ENCODE measurements at regions not wholly inside any gene's neighbourhood (a gene's known extent, or its start where the extent isn't known, plus 50 kb on each side); places are given as distances from the start of the nearest gene placed in this dataset.
"Not testable (repeated sequence)": the region's sequence is repeated elsewhere in the genome, so short reads cannot be mapped to it uniquely, and the experiment has no call there.

GRCh38 chr17:55978578-55978977 is 174.7 kb upstream of the ANKFN1 start:
- no peak overlapping the region for H3K4me3 Mint-ChIP-seq
- Histone ChIP-seq H3K27me3 (ENCODE audit: insufficient read depth, low read length) (no peaks in the 10 kb centered on the region), H3K4me3 (ENCODE audit: low read length in 2 of 2) (no peak overlapping the region), H3K4me1 (ENCODE audit: insufficient read depth, low read length) (no peaks in the 10 kb centered on the region), H3K36me3 (ENCODE audit: insufficient read depth, low read length) (no peaks in the 10 kb centered on the region), H3K27ac (ENCODE audit: low read depth, low read length) (no peak overlapping the region), H3K9me3 (ENCODE audit: control insufficient read depth in 1 of 2, low read length in 2 of 2) (no peaks in the 10 kb centered on the region)
- no peaks in the 10 kb centered on the region for H3K36me3 Mint-ChIP-seq
- no peak overlapping the region for H3K27ac Mint-ChIP-seq
- no peaks in the 10 kb centered on the region for H3K27me3 Mint-ChIP-seq
- no peaks in the 10 kb centered on the region for H3K4me1 Mint-ChIP-seq
- DNase-seq, result no peak
- intact Hi-C loops (cut with micrococcal nuclease), result no loop called here
- ChIA-PET POLR2A (ENCODE audit: partially characterized antibody) (no interaction called here), CTCF (ENCODE audit: partially characterized antibody) (no interaction called here)
- H3K9me3 Mint-ChIP-seq, result peaks cover 0 to 3% (median 0%) of the 10 kb centered on the region in 8 donors

GRCh38 chr17:55983096-55983495 is 170.2 kb upstream of the ANKFN1 start:
- peaks cover 0 to 3% (median 0%) of the 10 kb centered on the region in 8 donors for H3K9me3 Mint-ChIP-seq
- ChIA-PET CTCF (ENCODE audit: partially characterized antibody) (no interaction called here), POLR2A (ENCODE audit: partially characterized antibody) (no interaction called here)
- H3K4me1 ChIP-seq (ENCODE audit: insufficient read depth, low read length), result no peaks in the 10 kb centered on the region
- H3K4me3 Mint-ChIP-seq, result no peak overlapping the region
- no peak overlapping the region for H3K27ac ChIP-seq (ENCODE audit: low read depth, low read length)
- no peaks in the 10 kb centered on the region for H3K36me3 Mint-ChIP-seq
- no peak overlapping the region for H3K27ac Mint-ChIP-seq
- peaks cover 0 to 1% of the 10 kb centered on the region in 2 donors for H3K27me3 Mint-ChIP-seq
- no peak for DNase-seq
- intact Hi-C loops (cut with micrococcal nuclease), result no loop called here
- no peaks in the 10 kb centered on the region for H3K36me3 ChIP-seq (ENCODE audit: insufficient read depth, low read length)
- H3K4me1 Mint-ChIP-seq, result no peaks in the 10 kb centered on the region
- no peak overlapping the region for H3K4me3 ChIP-seq (ENCODE audit: low read length in 2 of 2)
- no peaks in the 10 kb centered on the region for H3K27me3 ChIP-seq (ENCODE audit: insufficient read depth, low read length)
- no peaks in the 10 kb centered on the region for H3K9me3 ChIP-seq (ENCODE audit: control insufficient read depth in 1 of 2, low read length in 2 of 2)

DNA sequence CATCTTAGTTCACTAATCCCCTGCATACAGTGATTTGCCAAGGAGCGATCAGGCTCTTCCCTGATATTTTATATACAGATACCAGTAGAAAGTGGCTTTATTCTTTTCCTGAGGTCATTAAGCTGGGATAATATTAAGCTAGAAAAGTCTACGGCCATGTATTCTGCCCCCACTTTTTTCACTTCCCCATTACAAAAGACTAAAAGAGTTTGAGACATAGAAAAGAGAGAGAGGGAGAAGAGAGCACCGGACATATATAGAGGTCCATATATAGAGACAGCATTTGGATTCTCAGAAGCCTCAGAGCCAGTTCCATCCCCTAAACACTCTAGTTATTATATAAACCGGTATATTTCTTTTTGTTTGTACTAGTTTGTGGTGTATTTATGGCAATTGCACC is 166.5 kb upstream of the ANKFN1 start:
- ChIA-PET POLR2A (ENCODE audit: partially characterized antibody) (no interaction called here), CTCF (ENCODE audit: partially characterized antibody) (no interaction called here)
- intact Hi-C loops (cut with micrococcal nuclease), result no loop called here
- Histone ChIP-seq H3K4me3 (ENCODE audit: low read length in 2 of 2) (no peak overlapping the region), H3K9me3 (ENCODE audit: control insufficient read depth in 1 of 2, low read length in 2 of 2) (no peaks in the 10 kb centered on the region), H3K4me1 (ENCODE audit: insufficient read depth, low read length) (no peaks in the 10 kb centered on the region), H3K27me3 (ENCODE audit: insufficient read depth, low read length) (no peaks in the 10 kb centered on the region), H3K36me3 (ENCODE audit: insufficient read depth, low read length) (no peaks in the 10 kb centered on the region), H3K27ac (ENCODE audit: low read depth, low read length) (no peak overlapping the region)
- H3K27me3 Mint-ChIP-seq, result peaks cover 0 to 4% of the 10 kb centered on the region in 2 donors
- no peak overlapping the region for H3K27ac Mint-ChIP-seq
- no peak for DNase-seq
- peaks cover 0 to 3% (median under 1%) of the 10 kb centered on the region in 8 donors for H3K9me3 Mint-ChIP-seq
- no peak overlapping the region for H3K4me3 Mint-ChIP-seq
- H3K4me1 Mint-ChIP-seq, result peaks cover 0 to 1% (median 0%) of the 10 kb centered on the region in 4 donors
- no peaks in the 10 kb centered on the region for H3K36me3 Mint-ChIP-seq

DNA sequence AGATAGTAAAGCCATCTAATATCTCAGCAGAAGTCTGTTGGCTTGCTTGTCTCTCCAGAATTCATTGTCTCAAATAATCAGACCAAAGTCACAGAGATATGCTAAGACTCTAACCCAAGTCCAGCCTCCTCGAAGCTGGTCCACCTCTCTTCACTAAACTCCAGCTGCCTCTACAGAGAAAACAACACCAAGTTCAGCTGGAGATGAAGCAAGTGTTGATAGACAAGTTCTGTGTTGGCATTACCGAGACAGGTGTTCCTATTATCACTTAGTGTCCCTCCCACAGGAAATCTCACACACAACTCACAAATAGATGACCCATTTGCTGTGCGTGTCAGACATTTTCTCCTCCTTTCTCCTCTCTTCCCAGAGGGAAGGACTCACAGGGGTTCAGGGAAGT is 164.4 kb upstream of the ANKFN1 start:
- Mint-ChIP-seq H3K36me3 (no peaks in the 10 kb centered on the region), H3K27me3 (peaks cover 0 to 5% of the 10 kb centered on the region in 2 donors), H3K4me3 (no peak overlapping the region), H3K27ac (no peak overlapping the region), H3K4me1 (peaks cover 0 to 1% (median 0%) of the 10 kb centered on the region in 4 donors), H3K9me3 (peaks cover 0 to 10% (median 5%) of the 10 kb centered on the region in 8 donors)
- intact Hi-C loops (cut with micrococcal nuclease), result no loop called here
- ChIA-PET CTCF (ENCODE audit: partially characterized antibody) (no interaction called here), POLR2A (ENCODE audit: partially characterized antibody) (no interaction called here)
- H3K36me3 ChIP-seq (ENCODE audit: insufficient read depth, low read length), result no peaks in the 10 kb centered on the region
- no peaks in the 10 kb centered on the region for H3K27me3 ChIP-seq (ENCODE audit: insufficient read depth, low read length)
- H3K27ac ChIP-seq (ENCODE audit: low read depth, low read length), result no peak overlapping the region
- H3K4me1 ChIP-seq (ENCODE audit: insufficient read depth, low read length), result no peaks in the 10 kb centered on the region
- DNase-seq, result no peak
- H3K4me3 ChIP-seq (ENCODE audit: low read length in 2 of 2), result no peak overlapping the region
- no peaks in the 10 kb centered on the region for H3K9me3 ChIP-seq (ENCODE audit: control insufficient read depth in 1 of 2, low read length in 2 of 2)

DNA sequence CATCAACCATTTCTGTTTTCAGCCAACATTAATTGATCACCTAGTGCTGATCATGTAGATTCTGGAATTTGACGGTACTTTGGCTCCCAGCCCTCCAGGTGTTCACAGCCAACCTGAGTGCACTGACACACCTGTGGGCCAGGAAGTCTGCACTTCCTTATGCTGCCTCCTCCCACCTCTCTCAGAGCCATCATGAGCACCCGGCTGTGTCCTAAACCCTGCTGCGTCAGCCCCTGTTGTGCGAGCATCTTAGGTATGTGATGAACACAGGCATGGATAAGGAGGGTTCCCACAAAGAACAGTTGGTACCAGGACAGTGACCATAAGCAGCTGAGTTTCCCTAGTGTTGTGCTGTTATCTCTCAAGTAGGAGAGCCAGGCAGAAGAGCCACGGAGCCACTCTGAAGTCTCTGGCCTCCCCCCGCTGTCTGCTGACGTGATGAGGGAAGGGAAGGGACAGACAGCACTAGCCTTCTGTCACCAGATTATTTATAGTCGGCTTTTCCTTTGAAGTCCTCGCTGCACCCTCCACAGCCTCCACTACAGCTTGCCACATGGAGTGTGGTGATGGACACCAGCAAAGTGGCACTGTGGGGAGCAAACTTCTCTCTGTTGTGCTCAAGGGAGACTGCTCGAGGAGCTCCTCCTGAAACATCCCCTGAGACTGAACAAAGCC is 162.8 kb upstream of the ANKFN1 start:
- H3K9me3 Mint-ChIP-seq, result peaks cover 0 to 19% (median 7%) of the 10 kb centered on the region in 8 donors
- Histone ChIP-seq H3K4me3 (ENCODE audit: low read length in 2 of 2) (no peak overlapping the region), H3K27me3 (ENCODE audit: insufficient read depth, low read length) (no peaks in the 10 kb centered on the region), H3K4me1 (ENCODE audit: insufficient read depth, low read length) (no peaks in the 10 kb centered on the region), H3K36me3 (ENCODE audit: insufficient read depth, low read length) (no peaks in the 10 kb centered on the region), H3K9me3 (ENCODE audit: control insufficient read depth in 1 of 2, low read length in 2 of 2) (no peaks in the 10 kb centered on the region), H3K27ac (ENCODE audit: low read depth, low read length) (no peak overlapping the region)
- H3K4me3 Mint-ChIP-seq, result no peak overlapping the region
- H3K27me3 Mint-ChIP-seq, result peaks cover 2 to 5% of the 10 kb centered on the region in 2 donors
- no peaks in the 10 kb centered on the region for H3K36me3 Mint-ChIP-seq
- intact Hi-C loops (cut with micrococcal nuclease), result no loop called here
- peak in 1 of 5 donors; percentile 22 for DNase-seq
- CTCF ChIA-PET (ENCODE audit: partially characterized antibody), result no interaction called here
- H3K27ac Mint-ChIP-seq, result no peak overlapping the region
- H3K4me1 Mint-ChIP-seq, result peaks cover 0 to 1% (median 0%) of the 10 kb centered on the region in 4 donors
- POLR2A ChIA-PET (ENCODE audit: partially characterized antibody), result no interaction called here

- H3K9me3 ChIP-seq (ENCODE audit: control insufficient read depth in 1 of 2, low read length in 2 of 2), result no peaks in the 10 kb centered on the region
- H3K27me3 ChIP-seq (ENCODE audit: insufficient read depth, low read length), result no peaks in the 10 kb centered on the region
- Mint-ChIP-seq H3K9me3 (peaks cover 0 to 24% (median 11%) of the 10 kb centered on the region in 8 donors), H3K36me3 (no peaks in the 10 kb centered on the region), H3K27ac (no peak overlapping the region), H3K4me3 (no peak overlapping the region), H3K4me1 (no peaks in the 10 kb centered on the region), H3K27me3 (peaks cover 1 to 6% of the 10 kb centered on the region in 2 donors)
- no peak overlapping the region for H3K4me3 ChIP-seq (ENCODE audit: low read length in 2 of 2)
- H3K27ac ChIP-seq (ENCODE audit: low read depth, low read length), result no peak overlapping the region
- ChIA-PET POLR2A (ENCODE audit: partially characterized antibody) (no interaction called here), CTCF (ENCODE audit: partially characterized antibody) (no interaction called here)
- DNase-seq, result no peak
- H3K36me3 ChIP-seq (ENCODE audit: insufficient read depth, low read length), result no peaks in the 10 kb centered on the region
- no peaks in the 10 kb centered on the region for H3K4me1 ChIP-seq (ENCODE audit: insufficient read depth, low read length)
- intact Hi-C loops (cut with micrococcal nuclease), result no loop called here
These were observed 156.4 kb upstream of the ANKFN1 start for GRCh38 chr17:55996826-55997225.

DNA sequence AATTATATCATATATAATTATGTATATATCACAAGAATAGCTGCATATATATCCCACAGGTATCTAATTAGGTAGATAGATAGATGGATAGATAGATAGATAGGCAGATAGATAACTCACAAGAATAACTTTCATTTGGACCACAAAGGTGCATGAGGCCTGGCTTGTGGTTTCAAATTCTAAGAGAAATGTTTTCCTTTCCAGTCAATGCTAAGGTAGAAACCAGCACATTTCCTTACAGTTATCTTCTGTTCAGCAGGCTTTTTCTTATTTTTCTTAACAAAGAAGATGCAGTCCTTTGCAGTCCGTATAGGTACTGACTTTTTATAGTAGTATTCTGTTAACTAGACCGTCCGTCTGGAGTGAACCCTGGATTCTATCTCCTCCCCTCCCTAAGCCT is 152.9 kb upstream of the ANKFN1 start:
- POLR2A ChIA-PET (ENCODE audit: partially characterized antibody), result no interaction called here
- H3K4me1 ChIP-seq (ENCODE audit: insufficient read depth, low read length), result no peaks in the 10 kb centered on the region
- intact Hi-C loops (cut with micrococcal nuclease), result no loop called here
- H3K27me3 ChIP-seq (ENCODE audit: insufficient read depth, low read length), result no peaks in the 10 kb centered on the region
- no peak overlapping the region for H3K4me3 ChIP-seq (ENCODE audit: low read length in 2 of 2)
- CTCF ChIA-PET (ENCODE audit: partially characterized antibody), result no interaction called here
- no peak overlapping the region for H3K27ac Mint-ChIP-seq
- H3K27me3 Mint-ChIP-seq, result peaks cover 0 to 4% of the 10 kb centered on the region in 2 donors
- H3K4me3 Mint-ChIP-seq, result no peak overlapping the region
- no peaks in the 10 kb centered on the region for H3K36me3 ChIP-seq (ENCODE audit: insufficient read depth, low read length)
- DNase-seq, result no peak
- H3K27ac ChIP-seq (ENCODE audit: low read depth, low read length), result no peak overlapping the region
- H3K9me3 ChIP-seq (ENCODE audit: control insufficient read depth in 1 of 2, low read length in 2 of 2), result no peaks in the 10 kb centered on the region
- H3K9me3 Mint-ChIP-seq, result peaks cover 0 to 10% (median 5%) of the 10 kb centered on the region in 8 donors
- no peaks in the 10 kb centered on the region for H3K36me3 Mint-ChIP-seq
- no peaks in the 10 kb centered on the region for H3K4me1 Mint-ChIP-seq

- H3K9me3 Mint-ChIP-seq; H3K4me3 Mint-ChIP-seq; POLR2A ChIA-PET (ENCODE audit: partially characterized antibody); H3K4me1 ChIP-seq (ENCODE audit: insufficient read depth, low read length); H3K27ac Mint-ChIP-seq; H3K27ac ChIP-seq (ENCODE audit: low read depth, low read length); H3K4me3 ChIP-seq (ENCODE audit: low read length in 2 of 2); H3K36me3 Mint-ChIP-seq; H3K9me3 ChIP-seq (ENCODE audit: control insufficient read depth in 1 of 2, low read length in 2 of 2); intact Hi-C loops (cut with micrococcal nuclease); H3K4me1 Mint-ChIP-seq; H3K27me3 Mint-ChIP-seq; H3K27me3 ChIP-seq (ENCODE audit: insufficient read depth, low read length); CTCF ChIA-PET (ENCODE audit: partially characterized antibody); H3K36me3 ChIP-seq (ENCODE audit: insufficient read depth, low read length): not testable (repeated sequence)
- peak in 2 of 5 donors; percentile 3 to 33 for DNase-seq
These were observed 150.6 kb upstream of the ANKFN1 start for GRCh38 chr17:56002656-56003055.

Measured in CD4-positive, alpha-beta memory T cell (primary cell).